ENCODE measurements at regions not wholly inside any gene's neighbourhood (a gene's known extent, or its start where the extent isn't known, plus 50 kb on each side); places are given as distances from the start of the nearest gene placed in this dataset.
A peak's percentile ranks its signal among the peaks of the same experiment; 100 is the strongest.
"Not testable (repeated sequence)": the region's sequence is repeated elsewhere in the genome, so short reads cannot be mapped to it uniquely, and the experiment has no call there.

- ATAC-seq (no peak), DNase-seq (no peak)
- CTCF ChIA-PET: no interaction called here
- POLR2A ChIA-PET: no interaction called here
- no peaks in the 10 kb centered on the region for H3K36me3 ChIP-seq (ENCODE audit: control insufficient read depth in 2 of 3, insufficient read depth in 3 of 3, low read length in 3 of 3)
- H3K9me3 ChIP-seq (ENCODE audit: control insufficient read depth in 2 of 3, low read length in 3 of 3): no peaks in the 10 kb centered on the region
- no peaks in the 10 kb centered on the region for H3K4me1 ChIP-seq (ENCODE audit: control insufficient read depth in 2 of 2, insufficient read depth in 2 of 2, low read length in 2 of 2)
- no peak overlapping the region for H3K27ac Mint-ChIP-seq
- H3K4me1 Mint-ChIP-seq: peaks cover 0 to 2% (median 0%) of the 10 kb centered on the region in 7 donors
- H3K27me3 Mint-ChIP-seq: peaks cover 0 to 3% (median 0%) of the 10 kb centered on the region in 5 donors
- H3K27ac ChIP-seq (ENCODE audit: low read depth, low read length): no peak overlapping the region
- no peak overlapping the region for H3K4me3 Mint-ChIP-seq
- intact Hi-C loops (cut with micrococcal nuclease): no loop called here
- H3K27me3 ChIP-seq (ENCODE audit: control insufficient read depth in 2 of 2, insufficient read depth in 2 of 2, low read length in 2 of 2): no peaks in the 10 kb centered on the region
- no peaks in the 10 kb centered on the region for H3K36me3 Mint-ChIP-seq
- H3K4me3 ChIP-seq (ENCODE audit: low read length): no peak overlapping the region
- peaks cover 0 to 9% (median 0%) of the 10 kb centered on the region in 11 donors for H3K9me3 Mint-ChIP-seq
Observed at GRCh38 chr2:59339121-59339836, 1098.2 kb upstream of the FANCL start.

- intact Hi-C loops (cut with micrococcal nuclease): no loop called here
- H3K4me1 ChIP-seq (ENCODE audit: control insufficient read depth in 2 of 2, insufficient read depth in 2 of 2, low read length in 2 of 2): no peaks in the 10 kb centered on the region
- H3K27ac Mint-ChIP-seq: no peak overlapping the region
- H3K27me3 ChIP-seq (ENCODE audit: control insufficient read depth in 2 of 2, insufficient read depth in 2 of 2, low read length in 2 of 2): no peaks in the 10 kb centered on the region
- no peaks in the 10 kb centered on the region for H3K4me1 Mint-ChIP-seq
- ChIA-PET POLR2A (no interaction called here), CTCF (no interaction called here)
- peaks cover 0 to 5% (median 0%) of the 10 kb centered on the region in 11 donors for H3K9me3 Mint-ChIP-seq
- H3K4me3 ChIP-seq (ENCODE audit: low read length): no peak overlapping the region
- H3K36me3 Mint-ChIP-seq: no peaks in the 10 kb centered on the region
- H3K27me3 Mint-ChIP-seq: no peaks in the 10 kb centered on the region
- H3K27ac ChIP-seq (ENCODE audit: low read depth, low read length): no peak overlapping the region
- H3K4me3 Mint-ChIP-seq: no peak overlapping the region
- no peaks in the 10 kb centered on the region for H3K36me3 ChIP-seq (ENCODE audit: control insufficient read depth in 2 of 3, insufficient read depth in 3 of 3, low read length in 3 of 3)
- ATAC-seq (no peak), DNase-seq (no peak)
- H3K9me3 ChIP-seq (ENCODE audit: control insufficient read depth in 2 of 3, low read length in 3 of 3): no peaks in the 10 kb centered on the region
Observed at GRCh38 chr2:59333007-59333406, 1091.9 kb upstream of the FANCL start.

- H3K9me3 ChIP-seq (ENCODE audit: control insufficient read depth in 2 of 3, low read length in 3 of 3); H3K27ac ChIP-seq (ENCODE audit: low read depth, low read length); H3K27me3 ChIP-seq (ENCODE audit: control insufficient read depth in 2 of 2, insufficient read depth in 2 of 2, low read length in 2 of 2); H3K27ac Mint-ChIP-seq; H3K4me3 ChIP-seq (ENCODE audit: low read length); intact Hi-C loops (cut with micrococcal nuclease); H3K4me1 ChIP-seq (ENCODE audit: control insufficient read depth in 2 of 2, insufficient read depth in 2 of 2, low read length in 2 of 2); ATAC-seq; H3K4me1 Mint-ChIP-seq; H3K36me3 ChIP-seq (ENCODE audit: control insufficient read depth in 2 of 3, insufficient read depth in 3 of 3, low read length in 3 of 3); H3K36me3 Mint-ChIP-seq; H3K27me3 Mint-ChIP-seq; CTCF ChIA-PET; POLR2A ChIA-PET; H3K9me3 Mint-ChIP-seq: not testable (repeated sequence)
- peak overlapping the region in 1 of 10 donors; percentile 27 for H3K4me3 Mint-ChIP-seq
- DNase-seq: peak in 1 of 9 donors; percentile 1
Observed at GRCh38 chr2:59326581-59327365, 1085.6 kb upstream of the FANCL start.

GRCh38 chr2:59322870-59323269 is 1081.7 kb upstream of the FANCL start:
- no peak for ATAC-seq
- Histone ChIP-seq H3K27me3 (ENCODE audit: control insufficient read depth in 2 of 2, insufficient read depth in 2 of 2, low read length in 2 of 2) (no peaks in the 10 kb centered on the region), H3K4me1 (ENCODE audit: control insufficient read depth in 2 of 2, insufficient read depth in 2 of 2, low read length in 2 of 2) (no peaks in the 10 kb centered on the region), H3K4me3 (ENCODE audit: low read length) (no peak overlapping the region), H3K27ac (ENCODE audit: low read depth, low read length) (no peak overlapping the region), H3K36me3 (ENCODE audit: control insufficient read depth in 2 of 3, insufficient read depth in 3 of 3, low read length in 3 of 3) (no peaks in the 10 kb centered on the region), H3K9me3 (ENCODE audit: control insufficient read depth in 2 of 3, low read length in 3 of 3) (no peaks in the 10 kb centered on the region)
- no peak for DNase-seq
- Mint-ChIP-seq H3K27ac (no peak overlapping the region), H3K9me3 (peaks cover 0 to 4% (median 0%) of the 10 kb centered on the region in 11 donors), H3K27me3 (peaks cover 0 to 8% (median 3%) of the 10 kb centered on the region in 5 donors), H3K4me1 (peaks cover 0 to 2% (median 0%) of the 10 kb centered on the region in 7 donors), H3K36me3 (no peaks in the 10 kb centered on the region), H3K4me3 (no peak overlapping the region)
- intact Hi-C loops (cut with micrococcal nuclease): no loop called here
- ChIA-PET POLR2A (no interaction called here), CTCF (no interaction called here)

GRCh38 chr2:59322005-59322404 is 1080.9 kb upstream of the FANCL start:
- H3K27ac ChIP-seq (ENCODE audit: low read depth, low read length): no peak overlapping the region
- H3K27me3 ChIP-seq (ENCODE audit: control insufficient read depth in 2 of 2, insufficient read depth in 2 of 2, low read length in 2 of 2): no peaks in the 10 kb centered on the region
- ATAC-seq: no peak
- peaks cover 0 to 4% (median 0%) of the 10 kb centered on the region in 11 donors for H3K9me3 Mint-ChIP-seq
- H3K4me3 ChIP-seq (ENCODE audit: low read length): no peak overlapping the region
- no peak overlapping the region for H3K27ac Mint-ChIP-seq
- ChIA-PET POLR2A (no interaction called here), CTCF (interaction anchor here (0.6 to 1.0 kb wide), 2 partner anchors 21 to 1376 kb away, joined by 3 read pairs; no protein-coding TSS in a partner anchor)
- no peaks in the 10 kb centered on the region for H3K9me3 ChIP-seq (ENCODE audit: control insufficient read depth in 2 of 3, low read length in 3 of 3)
- no peak for DNase-seq
- H3K4me1 Mint-ChIP-seq: peaks cover 0 to 2% (median 0%) of the 10 kb centered on the region in 7 donors
- intact Hi-C loops (cut with micrococcal nuclease): no loop called here
- H3K36me3 Mint-ChIP-seq: no peaks in the 10 kb centered on the region
- H3K36me3 ChIP-seq (ENCODE audit: control insufficient read depth in 2 of 3, insufficient read depth in 3 of 3, low read length in 3 of 3): no peaks in the 10 kb centered on the region
- no peak overlapping the region for H3K4me3 Mint-ChIP-seq
- peaks cover 0 to 15% (median under 1%) of the 10 kb centered on the region in 5 donors for H3K27me3 Mint-ChIP-seq
- no peaks in the 10 kb centered on the region for H3K4me1 ChIP-seq (ENCODE audit: control insufficient read depth in 2 of 2, insufficient read depth in 2 of 2, low read length in 2 of 2)

GRCh38 chr2:59314031-59314766 is 1073.1 kb upstream of the FANCL start:
- Mint-ChIP-seq H3K9me3 (no peaks in the 10 kb centered on the region), H3K4me1 (peaks cover 0 to 7% (median 5%) of the 10 kb centered on the region in 7 donors), H3K27ac (no peak overlapping the region), H3K36me3 (no peaks in the 10 kb centered on the region), H3K27me3 (peaks cover 10 to 48% (median 29%) of the 10 kb centered on the region in 5 donors), H3K4me3 (peak overlapping the region in 2 of 10 donors; percentile 12 to 23)
- Histone ChIP-seq H3K27ac (ENCODE audit: low read depth, low read length) (no peak overlapping the region), H3K36me3 (ENCODE audit: control insufficient read depth in 2 of 3, insufficient read depth in 3 of 3, low read length in 3 of 3) (no peaks in the 10 kb centered on the region), H3K9me3 (ENCODE audit: control insufficient read depth in 2 of 3, low read length in 3 of 3) (no peaks in the 10 kb centered on the region), H3K4me1 (ENCODE audit: control insufficient read depth in 2 of 2, insufficient read depth in 2 of 2, low read length in 2 of 2) (no peaks in the 10 kb centered on the region), H3K27me3 (ENCODE audit: control insufficient read depth in 2 of 2, insufficient read depth in 2 of 2, low read length in 2 of 2) (no peaks in the 10 kb centered on the region), H3K4me3 (ENCODE audit: low read length) (no peak overlapping the region)
- ATAC-seq: no peak
- ChIA-PET CTCF (no interaction called here), POLR2A (no interaction called here)
- intact Hi-C loops (cut with micrococcal nuclease): no loop called here
- DNase-seq: peak in 3 of 9 donors; percentile 3 to 9 (median 7)

All from naive thymus-derived CD4-positive, alpha-beta T cell (primary cell).